ENCODE measurements at regions not wholly inside any gene's neighbourhood (a gene's known extent, or its start where the extent isn't known, plus 50 kb on each side); places are given as distances from the start of the nearest gene placed in this dataset.

DNA sequence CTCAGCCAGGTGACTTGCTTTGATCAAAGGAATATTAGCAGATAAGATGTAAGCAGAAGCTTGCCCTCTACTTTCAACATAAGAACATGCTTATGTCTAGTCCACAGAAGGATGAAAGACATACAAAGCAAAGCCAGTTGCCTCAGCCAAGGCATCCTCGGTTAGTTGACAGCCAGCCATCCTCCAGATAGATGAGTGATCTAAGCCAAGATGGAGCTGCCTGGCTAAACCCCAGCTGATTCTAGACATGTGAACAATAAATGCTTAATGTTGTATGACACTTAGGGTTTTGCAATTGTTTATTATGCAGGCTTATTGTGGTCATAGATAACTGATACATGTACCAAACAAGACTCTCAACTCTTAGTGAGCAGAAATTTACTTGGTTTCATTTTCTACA is 157.6 kb upstream of the TMTC2 start:
- no peak for DNase-seq (ENCODE audit: low read depth)

DNA sequence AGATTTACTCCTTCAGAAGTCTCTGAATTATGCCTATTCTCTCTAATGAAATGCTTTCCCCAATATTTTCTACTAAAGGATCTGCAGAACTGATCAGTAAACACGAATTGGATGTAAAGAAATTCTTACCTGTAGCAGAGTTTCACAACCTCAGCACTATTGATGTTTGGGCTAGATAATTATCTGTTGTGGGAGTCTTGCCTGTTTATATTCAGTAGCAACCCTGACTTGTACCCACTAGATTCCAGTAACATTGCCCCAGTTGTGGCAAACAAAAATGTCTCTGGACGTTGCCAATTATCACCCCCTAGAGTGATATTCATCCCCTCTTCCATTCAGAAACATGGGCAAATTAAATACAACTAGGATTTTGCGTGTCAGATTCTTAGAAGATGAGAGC is 156.8 kb upstream of the TMTC2 start:
- DNase-seq (ENCODE audit: low read depth) = no peak
- TF ChIP-seq CTCF (IDR thresholded peaks at IDR 0.05; ENCODE audit: insufficient read depth, low read depth, low read length) = no peak
- no peak overlapping the region for H3K4me3 ChIP-seq (ENCODE audit: low read depth, low read length)

More for the DNA sequence above, 157.6 kb upstream of the TMTC2 start:
- no peak for TF ChIP-seq CTCF (IDR thresholded peaks at IDR 0.05; ENCODE audit: insufficient read depth, low read depth, low read length)
- no peak overlapping the region for H3K4me3 ChIP-seq (ENCODE audit: low read depth, low read length)

GRCh38 chr12:82530394-82530793 is 156.3 kb upstream of the TMTC2 start:
- H3K4me3 ChIP-seq (ENCODE audit: low read depth, low read length) = no peak overlapping the region
- DNase-seq (ENCODE audit: low read depth) = no peak
- no peak for TF ChIP-seq CTCF (IDR thresholded peaks at IDR 0.05; ENCODE audit: insufficient read depth, low read depth, low read length)

DNA sequence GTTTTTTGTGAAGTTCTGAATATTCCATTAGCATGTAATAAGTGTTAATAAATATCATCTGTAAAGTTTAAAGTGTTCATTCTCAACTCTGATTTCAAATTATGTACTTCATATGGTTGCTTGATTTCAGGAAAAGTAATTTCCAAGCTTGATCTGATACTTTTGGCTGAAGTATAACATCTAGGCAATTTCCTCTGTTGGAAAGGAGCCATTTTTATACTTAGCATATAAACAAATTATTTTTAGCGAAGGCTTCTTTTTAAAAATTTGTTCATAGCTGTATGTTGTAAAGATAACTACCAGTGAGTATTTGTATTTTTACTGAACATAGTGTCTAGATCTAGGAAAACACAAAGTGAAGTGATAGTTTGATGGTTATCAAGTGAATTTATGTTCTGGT is 153.4 kb upstream of the TMTC2 start:
- TF ChIP-seq CTCF (IDR thresholded peaks at IDR 0.05; ENCODE audit: insufficient read depth, low read depth, low read length) = no peak
- DNase-seq (ENCODE audit: low read depth) = no peak
- H3K4me3 ChIP-seq (ENCODE audit: low read depth, low read length) = no peak overlapping the region

DNA sequence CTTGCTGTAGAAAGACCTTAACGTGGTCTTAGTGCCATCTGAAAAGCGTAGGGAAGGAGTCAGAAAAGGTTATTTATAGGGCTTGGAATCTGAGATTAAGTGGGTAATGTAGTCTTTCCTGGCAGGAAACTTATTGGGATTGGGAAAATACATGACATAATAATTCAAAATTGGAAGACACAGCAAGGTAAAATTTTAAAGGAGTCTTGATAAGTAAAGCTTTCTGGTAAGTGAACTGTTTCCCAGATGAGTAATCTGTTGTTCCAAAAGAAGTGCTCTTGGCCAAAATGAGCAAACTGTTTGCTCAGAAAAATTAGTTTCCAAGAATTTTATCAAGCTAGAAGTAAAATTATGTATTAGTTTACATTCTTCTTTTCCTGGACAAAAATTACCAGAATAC is 149.3 kb upstream of the TMTC2 start:
- H3K4me3 ChIP-seq (ENCODE audit: low read depth, low read length) = no peak overlapping the region
- TF ChIP-seq CTCF (IDR thresholded peaks at IDR 0.05; ENCODE audit: insufficient read depth, low read depth, low read length) = no peak
- no peak for DNase-seq (ENCODE audit: low read depth)

GRCh38 chr12:82554529-82554928 is 132.2 kb upstream of the TMTC2 start:
- no peak for DNase-seq (ENCODE audit: low read depth)
- no peak for TF ChIP-seq CTCF (IDR thresholded peaks at IDR 0.05; ENCODE audit: insufficient read depth, low read depth, low read length)
- H3K4me3 ChIP-seq (ENCODE audit: low read depth, low read length) = no peak overlapping the region

DNA sequence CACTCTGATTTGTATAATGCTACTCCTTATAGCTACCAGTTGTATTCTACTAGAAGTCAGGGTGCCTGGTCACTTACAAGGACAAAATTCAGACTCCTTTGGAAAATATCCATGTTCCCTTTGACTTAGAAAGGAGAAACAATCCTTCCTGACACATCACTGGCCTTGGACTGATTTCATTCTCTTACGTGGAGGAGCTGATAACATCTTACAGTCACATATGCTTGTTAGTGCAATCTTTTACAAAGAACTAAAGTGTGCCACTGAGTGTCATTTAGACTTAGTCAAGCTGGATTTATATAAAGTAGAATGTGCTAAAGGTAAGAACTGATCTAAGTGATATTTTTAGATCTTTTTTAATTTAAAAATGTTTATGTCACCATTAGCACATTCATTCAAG is 131.0 kb upstream of the TMTC2 start:
- H3K4me3 ChIP-seq (ENCODE audit: low read depth, low read length) = no peak overlapping the region
- DNase-seq (ENCODE audit: low read depth) = peak; percentile 1
- no peak for TF ChIP-seq CTCF (IDR thresholded peaks at IDR 0.05; ENCODE audit: insufficient read depth, low read depth, low read length)

Measured in fibroblast of villous mesenchyme (primary cell).